H1 (cell line): ENCODE measurements at regions not wholly inside any gene's neighbourhood (a gene's known extent, or its start where the extent isn't known, plus 50 kb on each side); places are given as distances from the start of the nearest gene placed in this dataset.

ENCODE experiments used
- CTCF ChIA-PET: fragments of 300-600 bp; sonication (Branson Sonifier 250); formaldehyde crosslinking; loops from one replicate; lab custom pipeline; 2021; ENCODE audit not compliant: partially characterized antibody; lab: Charles Lee
- POLR2A ChIA-PET: fragments of 300-600 bp; sonication (Branson Sonifier 250); formaldehyde crosslinking; loops from one replicate; lab custom pipeline; 2021; ENCODE audit warnings: inconsistent platforms; ENCODE audit not compliant: partially characterized antibody; lab: Charles Lee
- DNase-seq, 2 experiments: peaks; one replicate each; pipeline versions ENCODE4 v3.0.0 to v3.0.0-alpha.2; 2010 to 2022; ENCODE audit warnings: low spot score in 2 of 2, low read depth in 1 of 2, mixed read lengths in 1 of 2
- FAIRE-seq: peaks from 2 replicates; lab custom pipeline; 2011; peaks lifted over from hg19 to GRCh38; lab: Jason Lieb, UNC
- H2AFZ ChIP-seq: 2 replicates; pipeline ENCODE4 v1.8.1; 2012; ENCODE audit warnings: low read length, inconsistent platforms
- H2AK5ac ChIP-seq: 2 replicates; pipeline ENCODE4 v1.6.1; 2013; ENCODE audit warnings: low read depth, low read length
- H2BK120ac ChIP-seq: replicated peaks from 2 replicates; pipeline ENCODE3; 2013; ENCODE audit warnings: low read depth, low read length, inconsistent platforms
- H2BK12ac ChIP-seq: 2 replicates; pipeline ENCODE4 v1.6.1; 2013; ENCODE audit warnings: low read depth, low read length
- H2BK15ac ChIP-seq: 2 replicates; pipeline ENCODE4 v1.6.1; 2013; ENCODE audit warnings: low read length
- H2BK20ac ChIP-seq: 2 replicates; pipeline ENCODE4 v1.6.1; 2013; ENCODE audit warnings: low read length
- H2BK5ac ChIP-seq: 2 replicates; pipeline ENCODE4 v1.6.1; 2013; ENCODE audit warnings: low read depth, low read length
- H3K14ac ChIP-seq: 2 replicates; pipeline ENCODE4 v1.6.1; 2013; ENCODE audit warnings: inconsistent platforms; ENCODE audit not compliant: insufficient read length
- H3K18ac ChIP-seq: 2 replicates; pipeline ENCODE4 v1.6.1; 2013; ENCODE audit warnings: low read length; ENCODE audit errors: extremely low read depth
- H3K23ac ChIP-seq: 2 replicates; pipeline ENCODE4 v1.6.1; 2013; ENCODE audit warnings: inconsistent platforms; ENCODE audit not compliant: insufficient read length
- H3K23me2 ChIP-seq: 2 replicates; pipeline ENCODE4 v1.6.1; 2013; ENCODE audit warnings: low read depth, low read length
- H3K27ac ChIP-seq: 2 replicates; pipeline ENCODE4 v1.6.1; 2011; ENCODE audit warnings: low read depth, low read length, inconsistent platforms
- H3K27me3 ChIP-seq, 4 experiments: replicated peaks in 1 of 4; 1 replicate in 1 of 4; 2 replicates in 3 of 4; pipeline versions ENCODE4 v1.6.1 to v1.8.1; 2011 to 2013; ENCODE audit warnings: low read length in 3 of 4, mild to moderate bottlenecking in 3 of 4, inconsistent platforms in 2 of 4, mixed read lengths in 2 of 4, moderate library complexity in 1 of 4; ENCODE audit not compliant: control insufficient read depth in 3 of 4, insufficient read depth in 3 of 4; ENCODE audit errors: extremely low read depth in 1 of 4
- H3K36me3 ChIP-seq, 4 experiments: 2 replicates each; pipeline versions ENCODE4 v1.6.1 to v1.8.1; 2011 to 2013; ENCODE audit warnings: mild to moderate bottlenecking in 4 of 4, low read length in 3 of 4, moderate library complexity in 2 of 4, control low read depth in 1 of 4, inconsistent platforms in 1 of 4; ENCODE audit not compliant: insufficient read depth in 4 of 4, control insufficient read depth in 2 of 4
- H3K4ac ChIP-seq: replicated peaks from 2 replicates; pipeline ENCODE3; 2013; ENCODE audit warnings: low read length, low read depth, mixed read lengths, inconsistent platforms; ENCODE audit not compliant: insufficient read length
- H3K4me1 ChIP-seq, 4 experiments: replicated peaks in 1 of 4; 1 replicate in 1 of 4; 2 replicates in 3 of 4; pipeline versions ENCODE4 v1.6.1 to v1.8.1; 2011 to 2013; ENCODE audit warnings: low read length in 3 of 4, inconsistent platforms in 2 of 4, mixed read lengths in 1 of 4; ENCODE audit not compliant: insufficient read depth in 4 of 4, control insufficient read depth in 3 of 4
- H3K4me2 ChIP-seq, 2 experiments: 2 replicates each; pipeline versions ENCODE4 v1.6.1 to v1.8.1; 2011 to 2013; ENCODE audit warnings: low read depth in 2 of 2, low read length in 2 of 2, control low read depth in 1 of 2, inconsistent platforms in 1 of 2, mild to moderate bottlenecking in 1 of 2; ENCODE audit not compliant: insufficient read depth in 1 of 2
- H3K4me3 ChIP-seq, 4 experiments: fragments of 200-600, 300-600 bp in 1 of 4; sonication (generic), shearing (Covaris generic), sonication (Bioruptor Twin) in 1 of 4; 2 replicates each; pipeline versions ENCODE4 v1.5.1 to v1.8.1; 2011 to 2016; ENCODE audit warnings: low read length in 4 of 4, low read depth in 3 of 4, control low read depth in 2 of 4, inconsistent platforms in 2 of 4, mild to moderate bottlenecking in 2 of 4, mixed read lengths in 1 of 4, moderate library complexity in 1 of 4; ENCODE audit not compliant: insufficient read depth in 2 of 4; ENCODE audit errors: extremely low read depth in 1 of 4
- H3K56ac ChIP-seq: replicated peaks from 2 replicates; pipeline ENCODE3; 2013; ENCODE audit warnings: low read depth, mild to moderate bottlenecking, mixed read lengths, low read length, inconsistent platforms; ENCODE audit not compliant: insufficient read length
- H3K79me1 ChIP-seq: 2 replicates; pipeline ENCODE4 v1.6.1; 2013; ENCODE audit warnings: low read depth, low read length, control low read depth
- H3K79me2 ChIP-seq, 2 experiments: 2 replicates each; pipeline versions ENCODE4 v1.6.1 to v1.8.1; 2012 to 2013; ENCODE audit warnings: low read length in 2 of 2, mild to moderate bottlenecking in 2 of 2, inconsistent platforms in 1 of 2; ENCODE audit not compliant: insufficient read depth in 2 of 2, control insufficient read depth in 1 of 2
- H3K9ac ChIP-seq, 4 experiments: replicated peaks in 1 of 4; 1 replicate in 1 of 4; 2 replicates in 3 of 4; pipeline versions ENCODE4 v1.6.1 to v1.8.1; 2011 to 2013; ENCODE audit warnings: low read depth in 3 of 4, low read length in 3 of 4, control low read depth in 2 of 4, mild to moderate bottlenecking in 2 of 4, moderate library complexity in 2 of 4, inconsistent platforms in 1 of 4; ENCODE audit errors: extremely low read depth in 1 of 4
- H3K9me3 ChIP-seq, 2 experiments: 2 replicates each; pipeline versions ENCODE4 v1.6.1 to v1.8.1; 2012 to 2013; ENCODE audit warnings: mild to moderate bottlenecking in 2 of 2, moderate library complexity in 2 of 2, control low read depth in 1 of 2, inconsistent platforms in 1 of 2, low read depth in 1 of 2, low read length in 1 of 2, mixed read lengths in 1 of 2; ENCODE audit not compliant: insufficient read depth in 2 of 2
- H4K20me1 ChIP-seq, 2 experiments: replicated peaks in 1 of 2; 2 replicates each; pipeline versions ENCODE3 to v1.8.1; 2011 to 2013; ENCODE audit warnings: inconsistent platforms in 2 of 2, low read length in 2 of 2, mild to moderate bottlenecking in 1 of 2; ENCODE audit not compliant: insufficient read depth in 2 of 2, control insufficient read depth in 1 of 2
- H4K5ac ChIP-seq: 2 replicates; pipeline ENCODE4 v1.6.1; 2013; ENCODE audit warnings: low read length, low read depth, mixed read lengths, inconsistent platforms; ENCODE audit not compliant: insufficient read length
- H4K8ac ChIP-seq: 2 replicates; pipeline ENCODE4 v1.8.0; 2013; ENCODE audit warnings: mild to moderate bottlenecking, moderate library complexity, low read length, inconsistent platforms; ENCODE audit not compliant: insufficient read depth; ENCODE audit errors: extremely low read depth
- H4K91ac ChIP-seq: replicated peaks from 2 replicates; pipeline ENCODE3; 2013; ENCODE audit warnings: low read length, mixed read lengths, inconsistent platforms; ENCODE audit not compliant: insufficient read length
- POLR2AphosphoS5 ChIP-seq: IDR thresholded peaks from 2 replicates; pipeline ENCODE4 v1.6.1; 2011; ENCODE audit warnings: low read depth, low read length
- POU5F1 ChIP-seq: IDR thresholded peaks from 2 replicates; pipeline ENCODE4 v1.6.1; 2011; ENCODE audit warnings: low read depth, mild to moderate bottlenecking, low read length, moderate library complexity
- RXRA ChIP-seq: IDR thresholded peaks from 2 replicates; pipeline ENCODE4 v1.6.1; 2011; ENCODE audit warnings: low read depth, mild to moderate bottlenecking, low read length, moderate library complexity; ENCODE audit not compliant: insufficient read depth
- SIN3A ChIP-seq, 2 experiments: IDR thresholded peaks in 1 of 2; conservative IDR thresholded peaks in 1 of 2; 2 replicates each; pipeline ENCODE4 v1.6.1; 2011 to 2012; ENCODE audit warnings: low read length in 2 of 2, improper control_type of control experiment in 1 of 2, low read depth in 1 of 2, mild to moderate bottlenecking in 1 of 2
- TEAD4 ChIP-seq: IDR thresholded peaks from 2 replicates; pipeline ENCODE4 v1.6.1; 2012; ENCODE audit warnings: low read depth, low read length, inconsistent platforms, mixed read lengths
- WGBS, 2 experiments: shearing (Covaris generic) in 1 of 2; methylation state at CpG; one replicate each; pipeline versions ENCODE4 v1.1.6 to v1.1.7; 2013 to 2015; ENCODE audit warnings: low lambda C conversion rate in 2 of 2, mixed read lengths in 2 of 2, inconsistent platforms in 1 of 2, low coverage in 1 of 2, missing lambda C conversion rate in 1 of 2; ENCODE audit not compliant: insufficient replicate concordance in 2 of 2, insufficient coverage in 1 of 2, insufficient read length in 1 of 2; ENCODE audit errors: extremely low coverage in 1 of 2, missing lambda C conversion rate in 1 of 2; 5-methylcytosine and 5-hydroxymethylcytosine counted together

GRCh38 chr12:105927564-105927963, 211.2 kb downstream of the NUAK1 start:
- TF ChIP-seq POLR2AphosphoS5 = no peak
- no peak for TF ChIP-seq RXRA
- no peak for TF ChIP-seq TEAD4
- TF ChIP-seq SIN3A (conservative IDR thresholded peaks at IDR 0.05 in 1 of 2, IDR thresholded peaks at IDR 0.05 in 1 of 2; ENCODE audit: low read depth in 1 of 2, low read length in 2 of 2) = no peak
- no peak for TF ChIP-seq POU5F1
- TF ChIP-seq, all 59 proteins: peak for 0
- no peak overlapping the region for H2AK5ac ChIP-seq
- H2BK15ac ChIP-seq = no peak overlapping the region
- no peak overlapping the region for H3K4me2 ChIP-seq
- H2AFZ ChIP-seq = no peak overlapping the region
- H3K9ac ChIP-seq = no peak overlapping the region
- no peak overlapping the region for H2BK120ac ChIP-seq
- no peaks in the 10 kb centered on the region for H3K36me3 ChIP-seq
- no peak overlapping the region for H3K4ac ChIP-seq
- no peaks in the 10 kb centered on the region for H3K79me2 ChIP-seq
- H3K27me3 ChIP-seq = no peaks in the 10 kb centered on the region
- no peak overlapping the region for H4K8ac ChIP-seq
- DNase-seq (no peak), FAIRE-seq (no peak)
- peaks cover 0 to 7% (median 4%) of the 10 kb centered on the region in 4 experiments; a peak in 3 of 7 replicates for H3K4me1 ChIP-seq
- H2BK5ac ChIP-seq = no peak overlapping the region
- no peaks in the 10 kb centered on the region for H4K20me1 ChIP-seq
- no peak overlapping the region for H3K27ac ChIP-seq
- no peak overlapping the region for H4K5ac ChIP-seq
- H2BK20ac ChIP-seq = no peak overlapping the region
- CTCF ChIA-PET = interaction anchor here (0.8 to 1.0 kb wide), 2 partner anchors 10 to 507 kb away, joined by 3 to 4 read pairs; no protein-coding TSS in a partner anchor
- H3K4me3 ChIP-seq = no peak overlapping the region
- H3K14ac ChIP-seq = no peak overlapping the region
- POLR2A ChIA-PET = no interaction called here
- peaks cover 2% of the 10 kb centered on the region; the same call in 1 of the 2 replicates for H3K23me2 ChIP-seq
- WGBS, 2 experiments = 88% methylated on average over 5 of the region's 5 CpGs; no CpG with 5 or more reads in 1 of the 2 experiments
- H2BK12ac ChIP-seq = no peak overlapping the region
- no peak overlapping the region for H3K23ac ChIP-seq
- no peak overlapping the region for H3K18ac ChIP-seq
- H3K9me3 ChIP-seq = no peaks in the 10 kb centered on the region
- no peaks in the 10 kb centered on the region for H3K79me1 ChIP-seq
- no peak overlapping the region for H3K56ac ChIP-seq
- H4K91ac ChIP-seq = no peak overlapping the region
